ENCODE measurements at regions not wholly inside any gene's neighbourhood (a gene's known extent, or its start where the extent isn't known, plus 50 kb on each side); places are given as distances from the start of the nearest gene placed in this dataset.
"Not testable (repeated sequence)": the region's sequence is repeated elsewhere in the genome, so short reads cannot be mapped to it uniquely, and the experiment has no call there.

DNA sequence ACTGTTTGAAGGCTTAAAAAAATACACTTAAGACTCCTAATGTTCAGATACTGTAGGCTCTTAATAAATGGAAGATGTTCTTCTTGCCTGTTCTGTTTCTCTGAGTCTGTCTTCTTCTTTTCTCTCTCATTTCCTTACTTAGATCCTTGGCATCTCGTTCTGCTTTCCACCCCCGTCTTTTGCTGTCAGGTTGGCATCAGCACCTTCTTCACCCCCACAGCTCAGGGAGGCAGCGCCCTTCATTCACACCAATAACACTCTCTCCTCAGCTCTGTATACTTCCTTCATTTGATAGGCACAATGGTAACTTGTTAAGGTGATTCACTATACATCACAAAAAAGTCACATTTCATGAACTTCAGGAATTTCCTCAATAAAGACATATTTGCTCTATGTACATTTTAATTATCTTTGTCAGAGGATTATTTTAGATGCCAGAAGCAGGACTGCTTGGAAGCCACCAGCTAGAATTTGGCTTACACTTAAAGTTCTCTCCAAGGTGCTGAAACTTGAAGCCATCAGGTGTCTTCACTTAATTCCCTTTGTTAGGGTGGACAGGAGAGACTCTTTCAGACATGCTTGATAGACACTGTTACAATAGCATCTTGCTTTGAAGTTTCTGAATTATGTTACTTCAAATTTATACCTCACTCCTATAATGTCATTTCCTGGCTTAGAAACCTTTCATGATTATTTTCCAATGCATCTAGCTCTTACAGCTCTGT is 670.1 kb upstream of the C16orf82 start:
- Histone ChIP-seq H3K9me3 (ENCODE audit: insufficient read depth, low read length, severe bottlenecking) (no peaks in the 10 kb centered on the region), H3K36me3 (ENCODE audit: insufficient read depth, low read length) (no peaks in the 10 kb centered on the region), H2AFZ (ENCODE audit: low read depth, low read length) (no peak overlapping the region), H3K79me2 (ENCODE audit: insufficient read depth, low read length) (no peaks in the 10 kb centered on the region), H3K27me3 (ENCODE audit: insufficient read depth, low read length, poor library complexity) (no peaks in the 10 kb centered on the region), H3K27ac (ENCODE audit: low read length) (no peak overlapping the region), H3K4me3 (ENCODE audit: low read depth in 1 of 2, low read length in 2 of 2) (no peak overlapping the region), H3K9ac (ENCODE audit: low read depth, low read length) (no peak overlapping the region), H3K4me2 (ENCODE audit: insufficient read depth, low read length) (no peak overlapping the region), H4K20me1 (ENCODE audit: insufficient read depth, low read length) (no peaks in the 10 kb centered on the region), H3K4me1 (ENCODE audit: insufficient read depth, low read length) (no peaks in the 10 kb centered on the region)
- ATAC-seq (ENCODE audit: insufficient read depth, low read depth) (no peak), DNase-seq (no peak)
- TF ChIP-seq, protein P1, sequence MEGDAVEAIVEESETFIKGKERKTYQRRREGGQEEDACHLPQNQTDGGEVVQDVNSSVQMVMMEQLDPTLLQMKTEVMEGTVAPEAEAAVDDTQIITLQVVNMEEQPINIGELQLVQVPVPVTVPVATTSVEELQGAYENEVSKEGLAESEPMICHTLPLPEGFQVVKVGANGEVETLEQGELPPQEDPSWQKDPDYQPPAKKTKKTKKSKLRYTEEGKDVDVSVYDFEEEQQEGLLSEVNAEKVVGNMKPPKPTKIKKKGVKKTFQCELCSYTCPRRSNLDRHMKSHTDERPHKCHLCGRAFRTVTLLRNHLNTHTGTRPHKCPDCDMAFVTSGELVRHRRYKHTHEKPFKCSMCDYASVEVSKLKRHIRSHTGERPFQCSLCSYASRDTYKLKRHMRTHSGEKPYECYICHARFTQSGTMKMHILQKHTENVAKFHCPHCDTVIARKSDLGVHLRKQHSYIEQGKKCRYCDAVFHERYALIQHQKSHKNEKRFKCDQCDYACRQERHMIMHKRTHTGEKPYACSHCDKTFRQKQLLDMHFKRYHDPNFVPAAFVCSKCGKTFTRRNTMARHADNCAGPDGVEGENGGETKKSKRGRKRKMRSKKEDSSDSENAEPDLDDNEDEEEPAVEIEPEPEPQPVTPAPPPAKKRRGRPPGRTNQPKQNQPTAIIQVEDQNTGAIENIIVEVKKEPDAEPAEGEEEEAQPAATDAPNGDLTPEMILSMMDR (IDR thresholded peaks at IDR 0.05; ENCODE audit: borderline replicate concordance, extremely low read depth, low read length, poor library complexity, severe bottlenecking) = no peak
- TF ChIP-seq EZH2 (IDR thresholded peaks at IDR 0.05; ENCODE audit: borderline replicate concordance, low read depth, low read length, severe bottlenecking) = no peak

DNA sequence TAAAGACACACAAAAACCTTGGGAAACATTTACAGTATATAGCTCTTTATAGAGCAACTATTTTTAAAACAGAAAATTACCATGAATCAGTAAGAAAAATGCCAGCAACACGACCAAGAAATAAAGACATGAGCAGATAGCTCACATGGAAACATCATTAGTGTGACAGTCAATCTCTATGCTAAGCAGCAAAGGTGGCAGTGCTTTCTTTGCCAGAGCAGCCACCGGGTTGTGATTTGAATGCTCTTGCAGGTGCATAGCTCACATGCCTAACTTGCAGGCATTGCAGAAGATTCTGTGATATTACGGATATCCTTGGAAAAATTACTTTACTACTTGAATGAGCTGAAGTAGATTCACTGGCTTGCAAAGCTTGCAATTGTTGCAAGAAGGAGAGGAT is 652.9 kb upstream of the C16orf82 start:
- ATAC-seq (ENCODE audit: insufficient read depth, low read depth) (no peak), DNase-seq (no peak)
- H3K27me3 ChIP-seq (ENCODE audit: insufficient read depth, low read length, poor library complexity) = peaks cover 6% of the 10 kb centered on the region
- no peak overlapping the region for H3K27ac ChIP-seq (ENCODE audit: low read length)
- H3K4me2 ChIP-seq (ENCODE audit: insufficient read depth, low read length) = no peak overlapping the region
- H3K9me3 ChIP-seq (ENCODE audit: insufficient read depth, low read length, severe bottlenecking) = no peaks in the 10 kb centered on the region
- no peak overlapping the region for H3K4me3 ChIP-seq (ENCODE audit: low read depth in 1 of 2, low read length in 2 of 2)
- H3K36me3 ChIP-seq (ENCODE audit: insufficient read depth, low read length) = no peaks in the 10 kb centered on the region
- TF ChIP-seq, protein P1 (IDR thresholded peaks at IDR 0.05; ENCODE audit: borderline replicate concordance, extremely low read depth, low read length, poor library complexity, severe bottlenecking) = no peak
- TF ChIP-seq EZH2 (IDR thresholded peaks at IDR 0.05; ENCODE audit: borderline replicate concordance, low read depth, low read length, severe bottlenecking) = no peak
- no peak overlapping the region for H3K9ac ChIP-seq (ENCODE audit: low read depth, low read length)
- no peaks in the 10 kb centered on the region for H3K79me2 ChIP-seq (ENCODE audit: insufficient read depth, low read length)
- H3K4me1 ChIP-seq (ENCODE audit: insufficient read depth, low read length) = no peaks in the 10 kb centered on the region
- H4K20me1 ChIP-seq (ENCODE audit: insufficient read depth, low read length) = no peaks in the 10 kb centered on the region
- H2AFZ ChIP-seq (ENCODE audit: low read depth, low read length) = no peak overlapping the region

DNA sequence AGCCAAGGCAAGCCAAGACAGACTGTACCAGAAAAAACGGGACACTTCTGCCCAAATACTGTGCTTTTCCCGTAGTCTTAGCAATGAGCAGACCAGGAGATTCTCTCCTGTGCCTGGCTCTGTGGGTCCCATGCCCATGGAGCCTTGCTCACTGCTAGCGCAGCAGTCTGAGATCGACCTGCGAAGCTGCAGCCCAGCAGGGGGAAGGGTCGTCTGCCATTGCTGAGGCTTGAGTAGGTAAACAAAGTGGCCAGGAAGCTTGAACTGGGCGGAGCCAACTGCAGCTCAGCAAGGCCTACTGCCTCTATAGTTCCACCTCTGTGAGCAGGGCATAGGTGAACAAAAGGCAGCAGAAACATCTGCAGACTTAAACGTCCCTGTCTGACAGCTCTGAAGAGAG is 647.3 kb upstream of the C16orf82 start:
- H3K4me3 ChIP-seq (ENCODE audit: low read depth in 1 of 2, low read length in 2 of 2); H3K4me2 ChIP-seq (ENCODE audit: insufficient read depth, low read length); H3K9ac ChIP-seq (ENCODE audit: low read depth, low read length); H3K4me1 ChIP-seq (ENCODE audit: insufficient read depth, low read length); H2AFZ ChIP-seq (ENCODE audit: low read depth, low read length); H3K79me2 ChIP-seq (ENCODE audit: insufficient read depth, low read length); DNase-seq; ATAC-seq (ENCODE audit: insufficient read depth, low read depth); H3K27ac ChIP-seq (ENCODE audit: low read length); H3K36me3 ChIP-seq (ENCODE audit: insufficient read depth, low read length); H4K20me1 ChIP-seq (ENCODE audit: insufficient read depth, low read length); H3K27me3 ChIP-seq (ENCODE audit: insufficient read depth, low read length, poor library complexity); H3K9me3 ChIP-seq (ENCODE audit: insufficient read depth, low read length, severe bottlenecking): not testable (repeated sequence)

DNA sequence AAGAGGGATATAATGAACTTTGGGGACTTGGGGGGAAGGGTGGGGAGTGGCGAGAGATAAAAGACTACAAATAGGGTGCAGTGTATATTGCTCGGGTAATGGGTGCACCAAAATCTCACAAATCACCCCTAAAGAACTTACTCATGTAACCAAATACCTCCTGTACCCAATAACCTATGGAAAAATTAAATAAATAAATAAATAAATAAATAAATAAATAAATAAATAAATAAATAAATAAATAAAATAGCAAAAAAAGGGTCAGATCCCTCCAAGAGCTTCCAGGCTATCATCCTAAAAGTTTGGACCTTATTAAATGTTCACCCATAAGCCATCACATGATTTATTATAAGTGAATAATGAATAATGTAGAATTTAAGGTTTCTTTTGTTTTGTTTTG is 636.1 kb upstream of the C16orf82 start:
- Histone ChIP-seq H3K4me2 (ENCODE audit: insufficient read depth, low read length) (no peak overlapping the region), H3K4me3 (ENCODE audit: low read depth in 1 of 2, low read length in 2 of 2) (no peak overlapping the region), H3K4me1 (ENCODE audit: insufficient read depth, low read length) (no peaks in the 10 kb centered on the region), H3K9ac (ENCODE audit: low read depth, low read length) (no peak overlapping the region), H3K36me3 (ENCODE audit: insufficient read depth, low read length) (no peaks in the 10 kb centered on the region), H3K27me3 (ENCODE audit: insufficient read depth, low read length, poor library complexity) (peaks cover 10% of the 10 kb centered on the region), H3K9me3 (ENCODE audit: insufficient read depth, low read length, severe bottlenecking) (no peaks in the 10 kb centered on the region), H3K27ac (ENCODE audit: low read length) (no peak overlapping the region), H4K20me1 (ENCODE audit: insufficient read depth, low read length) (no peaks in the 10 kb centered on the region), H2AFZ (ENCODE audit: low read depth, low read length) (no peak overlapping the region), H3K79me2 (ENCODE audit: insufficient read depth, low read length) (no peaks in the 10 kb centered on the region)
- DNase-seq (no peak), ATAC-seq (ENCODE audit: insufficient read depth, low read depth) (no peak)
- TF ChIP-seq EZH2 (IDR thresholded peaks at IDR 0.05; ENCODE audit: borderline replicate concordance, low read depth, low read length, severe bottlenecking) = no peak
- TF ChIP-seq, protein P1 (IDR thresholded peaks at IDR 0.05; ENCODE audit: borderline replicate concordance, extremely low read depth, low read length, poor library complexity, severe bottlenecking) = no peak

All from DND-41 (cell line).